Keratinocyte (primary cell): ENCODE measurements at regions not wholly inside any gene's neighbourhood (a gene's known extent, or its start where the extent isn't known, plus 50 kb on each side); places are given as distances from the start of the nearest gene placed in this dataset.

Experiments
- DNase-seq: peaks from one replicate; pipeline ENCODE4 v3.0.0-alpha.2; 2011; ENCODE audit warnings: low read depth, missing footprints, low spot score
- FAIRE-seq: peaks from 2 replicates; lab custom pipeline; 2011; peaks lifted over from hg19 to GRCh38; lab: Jason Lieb, UNC
- H2AFZ ChIP-seq: 2 replicates; pipeline ENCODE4 v1.6.0; 2012; ENCODE audit warnings: low read length, control low read depth, inconsistent platforms; ENCODE audit not compliant: control insufficient read depth
- H3K27ac ChIP-seq: 2 replicates; pipeline ENCODE4 v1.5.1; 2011; ENCODE audit warnings: low read length; ENCODE audit not compliant: control insufficient read depth, insufficient read depth
- H3K27me3 ChIP-seq: 3 replicates; pipeline ENCODE4 v1.6.0; 2011; ENCODE audit warnings: low read length; ENCODE audit not compliant: control insufficient read depth, insufficient read depth; ENCODE audit errors: extremely low read depth
- H3K36me3 ChIP-seq, 2 experiments: 2 replicates in 1 of 2; 3 replicates in 1 of 2; pipeline ENCODE4 v1.5.1; 2011; ENCODE audit warnings: low read length in 2 of 2, mild to moderate bottlenecking in 1 of 2; ENCODE audit not compliant: control insufficient read depth in 2 of 2, insufficient read depth in 2 of 2; ENCODE audit errors: extremely low read depth in 1 of 2
- H3K4me1 ChIP-seq: 3 replicates; pipeline ENCODE4 v1.5.1; 2011; ENCODE audit warnings: low read length; ENCODE audit not compliant: control insufficient read depth, insufficient read depth; ENCODE audit errors: extremely low read depth
- H3K4me2 ChIP-seq: 3 replicates; pipeline ENCODE4 v1.6.0; 2011; ENCODE audit warnings: low read depth, low read length; ENCODE audit not compliant: control insufficient read depth, insufficient read depth; ENCODE audit errors: extremely low read depth
- H3K4me3 ChIP-seq, 3 experiments: fragments of 200-600 bp in 1 of 3; sonication (generic) in 1 of 3; 2 replicates in 2 of 3; 3 replicates in 1 of 3; pipeline ENCODE4 v1.5.1; 2011 to 2016; ENCODE audit warnings: low read length in 3 of 3, mild to moderate bottlenecking in 3 of 3, control low read depth in 2 of 3, inconsistent platforms in 1 of 3, low read depth in 1 of 3, mixed read lengths in 1 of 3, mixed run types in 1 of 3, moderate library complexity in 1 of 3; ENCODE audit not compliant: control insufficient read depth in 2 of 3, insufficient read depth in 2 of 3; ENCODE audit errors: extremely low read depth in 1 of 3
- H3K79me2 ChIP-seq: 2 replicates; pipeline ENCODE4 v1.6.0; 2012; ENCODE audit warnings: low read length; ENCODE audit not compliant: control insufficient read depth, insufficient read depth
- H3K9ac ChIP-seq: 3 replicates; pipeline ENCODE4 v1.6.0; 2011; ENCODE audit warnings: low read length; ENCODE audit not compliant: control insufficient read depth, insufficient read depth; ENCODE audit errors: extremely low read depth
- H3K9me1 ChIP-seq: 3 replicates; pipeline ENCODE4 v1.6.0; 2011; ENCODE audit warnings: low read length; ENCODE audit not compliant: control insufficient read depth, insufficient read depth; ENCODE audit errors: extremely low read depth
- H3K9me3 ChIP-seq: 2 replicates; pipeline ENCODE4 v1.5.1; 2012; ENCODE audit warnings: low read depth, low read length; ENCODE audit not compliant: control insufficient read depth
- H4K20me1 ChIP-seq: 3 replicates; pipeline ENCODE4 v1.6.0; 2011; ENCODE audit warnings: low read length; ENCODE audit not compliant: control insufficient read depth, insufficient read depth; ENCODE audit errors: extremely low read depth
- EZH2 ChIP-seq: IDR thresholded peaks from one replicate; pipeline ENCODE4 v1.6.1; 2012; ENCODE audit warnings: inconsistent platforms, mild to moderate bottlenecking, low read length, moderate library complexity
- dilution Hi-C: fragments of 300-500 bp; cut with MboI; formaldehyde crosslinking; loops from one replicate; pipeline ENCODE4 v1.7.0; 2020; ENCODE audit warnings: low sequenced_read_pairs; ENCODE audit not compliant: extremely low pct_ligation_motif_present
- TF ChIP-seq, protein P1 (sequence below), 3 experiments: IDR thresholded peaks in 1 of 3; conservative IDR thresholded peaks in 1 of 3; optimal IDR thresholded peaks in 1 of 3; 2 replicates in 2 of 3; 3 replicates in 1 of 3; pipeline versions ENCODE3 to v1.5.1; 2011; ENCODE audit warnings: low read length in 3 of 3, mild to moderate bottlenecking in 3 of 3, moderate library complexity in 2 of 3, control low read depth in 1 of 3, inconsistent platforms in 1 of 3; ENCODE audit not compliant: insufficient read depth in 2 of 3; ENCODE audit errors: extremely low read depth in 1 of 3

DNA sequence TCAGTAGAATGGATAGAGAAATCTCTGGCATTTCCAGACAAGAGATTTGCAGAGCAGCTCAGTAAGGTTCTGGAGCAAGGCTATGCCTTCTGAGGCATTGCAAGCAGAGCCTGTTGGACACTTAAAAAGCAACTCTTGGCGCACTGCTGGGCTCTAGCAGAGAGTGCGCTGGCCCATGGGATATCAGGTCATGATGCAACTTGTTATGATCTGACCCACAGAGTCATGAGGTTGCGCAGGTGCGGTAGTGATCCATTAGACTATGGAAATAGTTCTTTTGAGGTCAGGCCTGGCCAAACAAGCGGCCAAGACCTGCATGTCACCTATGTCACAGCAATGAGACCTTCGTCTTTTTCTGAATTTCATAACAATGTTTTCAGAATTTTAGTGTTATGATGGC lies 168.6 kb downstream of the TMTC3 start:
- DNase-seq (no peak), FAIRE-seq (no peak)
- no peak overlapping the region for H3K4me3 ChIP-seq
- no peak overlapping the region for H3K9ac ChIP-seq
- peaks cover 22% of the 10 kb centered on the region for H3K4me1 ChIP-seq
- H3K27ac ChIP-seq: no peak overlapping the region
- H3K9me1 ChIP-seq: no peaks in the 10 kb centered on the region
- no peaks in the 10 kb centered on the region for H3K27me3 ChIP-seq
- no peak overlapping the region for H2AFZ ChIP-seq
- no peaks in the 10 kb centered on the region for H3K79me2 ChIP-seq
- TF ChIP-seq, protein P1, sequence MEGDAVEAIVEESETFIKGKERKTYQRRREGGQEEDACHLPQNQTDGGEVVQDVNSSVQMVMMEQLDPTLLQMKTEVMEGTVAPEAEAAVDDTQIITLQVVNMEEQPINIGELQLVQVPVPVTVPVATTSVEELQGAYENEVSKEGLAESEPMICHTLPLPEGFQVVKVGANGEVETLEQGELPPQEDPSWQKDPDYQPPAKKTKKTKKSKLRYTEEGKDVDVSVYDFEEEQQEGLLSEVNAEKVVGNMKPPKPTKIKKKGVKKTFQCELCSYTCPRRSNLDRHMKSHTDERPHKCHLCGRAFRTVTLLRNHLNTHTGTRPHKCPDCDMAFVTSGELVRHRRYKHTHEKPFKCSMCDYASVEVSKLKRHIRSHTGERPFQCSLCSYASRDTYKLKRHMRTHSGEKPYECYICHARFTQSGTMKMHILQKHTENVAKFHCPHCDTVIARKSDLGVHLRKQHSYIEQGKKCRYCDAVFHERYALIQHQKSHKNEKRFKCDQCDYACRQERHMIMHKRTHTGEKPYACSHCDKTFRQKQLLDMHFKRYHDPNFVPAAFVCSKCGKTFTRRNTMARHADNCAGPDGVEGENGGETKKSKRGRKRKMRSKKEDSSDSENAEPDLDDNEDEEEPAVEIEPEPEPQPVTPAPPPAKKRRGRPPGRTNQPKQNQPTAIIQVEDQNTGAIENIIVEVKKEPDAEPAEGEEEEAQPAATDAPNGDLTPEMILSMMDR (optimal IDR thresholded peaks at IDR 0.05 in 1 of 3, IDR thresholded peaks at IDR 0.05 in 1 of 3, conservative IDR thresholded peaks at IDR 0.05 in 1 of 3; ENCODE audit: extremely low read depth in 1 of 3, insufficient read depth in 2 of 3, low read length in 3 of 3): no peak
- TF ChIP-seq EZH2: no peak
- H3K4me2 ChIP-seq: no peak overlapping the region
- dilution Hi-C loops: no loop called here
- no peaks in the 10 kb centered on the region for H4K20me1 ChIP-seq
- no peaks in the 10 kb centered on the region for H3K9me3 ChIP-seq
- no peaks in the 10 kb centered on the region for H3K36me3 ChIP-seq

DNA sequence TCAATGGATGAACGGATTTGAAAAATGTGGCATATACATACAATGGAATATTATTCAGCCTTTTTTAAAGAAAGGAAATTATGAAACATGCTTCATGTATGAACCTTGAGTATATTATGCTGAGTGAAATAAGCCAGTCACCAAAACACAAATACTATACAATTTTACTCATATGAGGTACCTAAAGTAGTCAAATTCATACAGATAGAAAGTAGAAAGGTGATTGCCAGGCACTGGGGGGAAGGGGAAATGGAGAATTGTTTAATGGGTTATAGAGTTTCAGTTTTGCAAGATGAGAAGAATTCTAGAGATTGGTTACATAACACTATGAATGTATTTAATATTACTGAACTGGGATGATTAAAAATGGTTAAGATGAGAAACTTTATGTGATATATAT lies 171.4 kb downstream of the TMTC3 start:
- no peak for DNase-seq
- Histone ChIP-seq H3K36me3 (no peaks in the 10 kb centered on the region), H3K9me3 (no peaks in the 10 kb centered on the region), H3K79me2 (no peaks in the 10 kb centered on the region), H3K4me2 (no peak overlapping the region), H3K9me1 (no peaks in the 10 kb centered on the region), H3K9ac (no peak overlapping the region), H3K4me3 (no peak overlapping the region), H2AFZ (no peak overlapping the region), H3K27me3 (no peaks in the 10 kb centered on the region), H3K27ac (no peak overlapping the region), H4K20me1 (no peaks in the 10 kb centered on the region), H3K4me1 (peaks cover 21% of the 10 kb centered on the region)
- no peak for TF ChIP-seq EZH2
- TF ChIP-seq, protein P1 (optimal IDR thresholded peaks at IDR 0.05 in 1 of 3, IDR thresholded peaks at IDR 0.05 in 1 of 3, conservative IDR thresholded peaks at IDR 0.05 in 1 of 3; ENCODE audit: extremely low read depth in 1 of 3, insufficient read depth in 2 of 3, low read length in 3 of 3): no peak
- dilution Hi-C loops: no loop called here
- no peak for FAIRE-seq
